NCI-H510A treated with DMSO at 0.1 percent for 48 hours (cell line): ENCODE measurements at regions not wholly inside any gene's neighbourhood (a gene's known extent, or its start where the extent isn't known, plus 50 kb on each side); places are given as distances from the start of the nearest gene placed in this dataset.

Source experiments
- DNase-seq: peaks from one replicate; lab custom pipeline; 2025; lab: John Stamatoyannopoulos, UW

- no peak for DNase-seq
Measured at GRCh38 chr1:13922466-13923110, 222.6 kb downstream of the PRDM2 start.

GRCh38 chr1:13926556-13926955, 226.6 kb downstream of the PRDM2 start:
- DNase-seq = no peak

GRCh38 chr1:13927736-13928135, 227.7 kb downstream of the PRDM2 start:
- DNase-seq = no peak

- no peak for DNase-seq
Measured at GRCh38 chr1:13929313-13929712, 229.3 kb downstream of the PRDM2 start.

- peak; percentile 28 for DNase-seq
Measured at GRCh38 chr1:13930151-13930550, 230.2 kb downstream of the PRDM2 start.

- no peak for DNase-seq
Measured at GRCh38 chr1:13931226-13931625, 231.2 kb downstream of the PRDM2 start.

GRCh38 chr1:13935336-13935735, 235.3 kb downstream of the PRDM2 start:
- peak; percentile 98 for DNase-seq

- DNase-seq = no peak
Measured at GRCh38 chr1:13941315-13941714, 241.3 kb downstream of the PRDM2 start.

GRCh38 chr1:13943055-13943454, 243.1 kb downstream of the PRDM2 start:
- no peak for DNase-seq

- no peak for DNase-seq
Measured at GRCh38 chr1:13945856-13946255, 245.9 kb downstream of the PRDM2 start.

- no peak for DNase-seq
Measured at GRCh38 chr1:13947658-13948057, 247.7 kb downstream of the PRDM2 start.

GRCh38 chr1:13948396-13948795, 248.4 kb downstream of the PRDM2 start:
- no peak for DNase-seq

- no peak for DNase-seq
Measured at GRCh38 chr1:13948888-13949391, 249.0 kb downstream of the PRDM2 start.

- DNase-seq = no peak
Measured at GRCh38 chr1:13949546-13949945, 249.6 kb downstream of the PRDM2 start.

GRCh38 chr1:13950637-13951036, 250.6 kb downstream of the PRDM2 start:
- no peak for DNase-seq

GRCh38 chr1:13951793-13952751, 252.1 kb downstream of the PRDM2 start:
- no peak for DNase-seq

GRCh38 chr1:13952985-13953384, 253.0 kb downstream of the PRDM2 start:
- DNase-seq = no peak

GRCh38 chr1:13956393-13956792, 256.4 kb downstream of the PRDM2 start:
- no peak for DNase-seq

- DNase-seq = peak; percentile 75
Measured at GRCh38 chr1:13960375-13960987, 260.5 kb downstream of the PRDM2 start.

GRCh38 chr1:13964768-13965167, 264.8 kb downstream of the PRDM2 start:
- no peak for DNase-seq

- peak; percentile 93 for DNase-seq
Measured at GRCh38 chr1:13965770-13966398, 265.9 kb downstream of the PRDM2 start.

- DNase-seq = no peak
Measured at GRCh38 chr1:13967707-13968106, 267.7 kb downstream of the PRDM2 start.
